Fibroblast of lung (primary cell): ENCODE measurements at regions not wholly inside any gene's neighbourhood (a gene's known extent, or its start where the extent isn't known, plus 50 kb on each side); places are given as distances from the start of the nearest gene placed in this dataset.

ENCODE experiments used
- EZH2 ChIP-seq: IDR thresholded peaks from 2 replicates; pipeline ENCODE4 v1.5.1; 2012; ENCODE audit warnings: low read length, control low read depth, mild to moderate bottlenecking; ENCODE audit errors: missing control alignments
- TF ChIP-seq, protein P1 (sequence below), 2 donors: IDR thresholded peaks in 1 of 2; conservative IDR thresholded peaks in 1 of 2; 1 replicate in 1 of 2; 2 replicates in 1 of 2; pipeline ENCODE4 v1.5.1; 2011 to 2012; ENCODE audit warnings: low read length in 2 of 2, control low read depth in 1 of 2, inconsistent platforms in 1 of 2, low read depth in 1 of 2, mild to moderate bottlenecking in 1 of 2

DNA sequence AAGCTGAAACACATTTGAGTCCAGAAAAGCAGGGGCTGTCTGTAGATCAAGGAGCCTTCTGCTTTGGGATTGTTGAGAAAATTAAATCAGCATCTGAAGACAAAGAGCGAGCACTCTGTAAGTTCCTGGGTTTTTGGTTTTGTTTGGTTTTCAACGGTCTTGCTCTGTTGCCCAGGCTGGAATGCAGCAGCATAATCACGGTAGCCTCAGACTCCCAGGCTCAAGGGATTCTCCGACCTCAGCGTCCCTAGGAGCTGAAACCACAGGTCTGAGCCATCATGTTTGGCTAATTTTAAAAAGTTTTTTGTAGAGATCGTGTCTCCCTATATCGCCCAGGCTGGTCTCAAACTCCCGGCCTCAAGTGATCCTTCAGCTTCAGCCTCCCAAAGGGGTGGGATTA lies 266.5 kb upstream of the ADAMTS16 start:
- TF ChIP-seq, protein P1, sequence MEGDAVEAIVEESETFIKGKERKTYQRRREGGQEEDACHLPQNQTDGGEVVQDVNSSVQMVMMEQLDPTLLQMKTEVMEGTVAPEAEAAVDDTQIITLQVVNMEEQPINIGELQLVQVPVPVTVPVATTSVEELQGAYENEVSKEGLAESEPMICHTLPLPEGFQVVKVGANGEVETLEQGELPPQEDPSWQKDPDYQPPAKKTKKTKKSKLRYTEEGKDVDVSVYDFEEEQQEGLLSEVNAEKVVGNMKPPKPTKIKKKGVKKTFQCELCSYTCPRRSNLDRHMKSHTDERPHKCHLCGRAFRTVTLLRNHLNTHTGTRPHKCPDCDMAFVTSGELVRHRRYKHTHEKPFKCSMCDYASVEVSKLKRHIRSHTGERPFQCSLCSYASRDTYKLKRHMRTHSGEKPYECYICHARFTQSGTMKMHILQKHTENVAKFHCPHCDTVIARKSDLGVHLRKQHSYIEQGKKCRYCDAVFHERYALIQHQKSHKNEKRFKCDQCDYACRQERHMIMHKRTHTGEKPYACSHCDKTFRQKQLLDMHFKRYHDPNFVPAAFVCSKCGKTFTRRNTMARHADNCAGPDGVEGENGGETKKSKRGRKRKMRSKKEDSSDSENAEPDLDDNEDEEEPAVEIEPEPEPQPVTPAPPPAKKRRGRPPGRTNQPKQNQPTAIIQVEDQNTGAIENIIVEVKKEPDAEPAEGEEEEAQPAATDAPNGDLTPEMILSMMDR (conservative IDR thresholded peaks at IDR 0.05 in 1 of 2, IDR thresholded peaks at IDR 0.05 in 1 of 2; ENCODE audit: low read depth in 1 of 2, low read length in 2 of 2): no peak
- no peak for TF ChIP-seq EZH2
